ENCODE measurements at regions not wholly inside any gene's neighbourhood (a gene's known extent, or its start where the extent isn't known, plus 50 kb on each side); places are given as distances from the start of the nearest gene placed in this dataset.

DNA sequence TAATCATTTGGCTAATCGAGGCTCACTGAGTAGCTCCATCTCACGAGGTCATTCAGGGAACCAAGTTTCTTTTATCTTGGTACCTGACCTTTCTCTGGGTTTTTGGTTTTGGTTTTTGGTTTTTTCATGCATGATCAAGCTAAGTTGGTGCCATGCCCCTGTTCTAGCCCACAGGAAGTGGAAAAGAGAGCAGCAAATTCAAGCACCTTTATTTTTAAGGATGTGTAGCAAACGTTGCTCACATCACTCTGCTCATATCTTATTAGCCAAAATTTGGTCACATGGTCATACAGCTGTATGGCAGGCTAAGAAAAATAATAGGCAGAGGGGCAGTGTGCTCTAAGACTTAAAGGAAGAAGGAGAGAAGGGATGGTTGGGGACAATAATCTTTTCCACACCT lies 593.5 kb downstream of the DIAPH3 start:
- TF ChIP-seq POLR2AphosphoS5 (IDR thresholded peaks at IDR 0.05; ENCODE audit: low read depth, low read length) (no peak), FOXM1 (IDR thresholded peaks at IDR 0.05; ENCODE audit: low read depth) (no peak), MXI1 (IDR thresholded peaks at IDR 0.05; ENCODE audit: low read depth, low read length) (no peak)
- TF ChIP-seq, protein P1, sequence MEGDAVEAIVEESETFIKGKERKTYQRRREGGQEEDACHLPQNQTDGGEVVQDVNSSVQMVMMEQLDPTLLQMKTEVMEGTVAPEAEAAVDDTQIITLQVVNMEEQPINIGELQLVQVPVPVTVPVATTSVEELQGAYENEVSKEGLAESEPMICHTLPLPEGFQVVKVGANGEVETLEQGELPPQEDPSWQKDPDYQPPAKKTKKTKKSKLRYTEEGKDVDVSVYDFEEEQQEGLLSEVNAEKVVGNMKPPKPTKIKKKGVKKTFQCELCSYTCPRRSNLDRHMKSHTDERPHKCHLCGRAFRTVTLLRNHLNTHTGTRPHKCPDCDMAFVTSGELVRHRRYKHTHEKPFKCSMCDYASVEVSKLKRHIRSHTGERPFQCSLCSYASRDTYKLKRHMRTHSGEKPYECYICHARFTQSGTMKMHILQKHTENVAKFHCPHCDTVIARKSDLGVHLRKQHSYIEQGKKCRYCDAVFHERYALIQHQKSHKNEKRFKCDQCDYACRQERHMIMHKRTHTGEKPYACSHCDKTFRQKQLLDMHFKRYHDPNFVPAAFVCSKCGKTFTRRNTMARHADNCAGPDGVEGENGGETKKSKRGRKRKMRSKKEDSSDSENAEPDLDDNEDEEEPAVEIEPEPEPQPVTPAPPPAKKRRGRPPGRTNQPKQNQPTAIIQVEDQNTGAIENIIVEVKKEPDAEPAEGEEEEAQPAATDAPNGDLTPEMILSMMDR (IDR thresholded peaks at IDR 0.05) = no peak
- TF ChIP-seq, protein P2, sequence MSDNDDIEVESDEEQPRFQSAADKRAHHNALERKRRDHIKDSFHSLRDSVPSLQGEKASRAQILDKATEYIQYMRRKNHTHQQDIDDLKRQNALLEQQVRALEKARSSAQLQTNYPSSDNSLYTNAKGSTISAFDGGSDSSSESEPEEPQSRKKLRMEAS (IDR thresholded peaks at IDR 0.05; ENCODE audit: low read depth) = no peak
- TF ChIP-seq, protein P3, sequence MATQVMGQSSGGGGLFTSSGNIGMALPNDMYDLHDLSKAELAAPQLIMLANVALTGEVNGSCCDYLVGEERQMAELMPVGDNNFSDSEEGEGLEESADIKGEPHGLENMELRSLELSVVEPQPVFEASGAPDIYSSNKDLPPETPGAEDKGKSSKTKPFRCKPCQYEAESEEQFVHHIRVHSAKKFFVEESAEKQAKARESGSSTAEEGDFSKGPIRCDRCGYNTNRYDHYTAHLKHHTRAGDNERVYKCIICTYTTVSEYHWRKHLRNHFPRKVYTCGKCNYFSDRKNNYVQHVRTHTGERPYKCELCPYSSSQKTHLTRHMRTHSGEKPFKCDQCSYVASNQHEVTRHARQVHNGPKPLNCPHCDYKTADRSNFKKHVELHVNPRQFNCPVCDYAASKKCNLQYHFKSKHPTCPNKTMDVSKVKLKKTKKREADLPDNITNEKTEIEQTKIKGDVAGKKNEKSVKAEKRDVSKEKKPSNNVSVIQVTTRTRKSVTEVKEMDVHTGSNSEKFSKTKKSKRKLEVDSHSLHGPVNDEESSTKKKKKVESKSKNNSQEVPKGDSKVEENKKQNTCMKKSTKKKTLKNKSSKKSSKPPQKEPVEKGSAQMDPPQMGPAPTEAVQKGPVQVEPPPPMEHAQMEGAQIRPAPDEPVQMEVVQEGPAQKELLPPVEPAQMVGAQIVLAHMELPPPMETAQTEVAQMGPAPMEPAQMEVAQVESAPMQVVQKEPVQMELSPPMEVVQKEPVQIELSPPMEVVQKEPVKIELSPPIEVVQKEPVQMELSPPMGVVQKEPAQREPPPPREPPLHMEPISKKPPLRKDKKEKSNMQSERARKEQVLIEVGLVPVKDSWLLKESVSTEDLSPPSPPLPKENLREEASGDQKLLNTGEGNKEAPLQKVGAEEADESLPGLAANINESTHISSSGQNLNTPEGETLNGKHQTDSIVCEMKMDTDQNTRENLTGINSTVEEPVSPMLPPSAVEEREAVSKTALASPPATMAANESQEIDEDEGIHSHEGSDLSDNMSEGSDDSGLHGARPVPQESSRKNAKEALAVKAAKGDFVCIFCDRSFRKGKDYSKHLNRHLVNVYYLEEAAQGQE (IDR thresholded peaks at IDR 0.05; ENCODE audit: low read depth, low read length) = no peak
